ENCODE measurements at regions not wholly inside any gene's neighbourhood (a gene's known extent, or its start where the extent isn't known, plus 50 kb on each side); places are given as distances from the start of the nearest gene placed in this dataset.

- H3K27ac ChIP-seq (ENCODE audit: control insufficient read depth, insufficient read depth, low read length): no peak overlapping the region
- H3K9me3 ChIP-seq (ENCODE audit: control insufficient read depth, low read depth, low read length): peaks cover 10% of the 10 kb centered on the region
- no peak for DNase-seq (ENCODE audit: low read depth, low spot score)
- TF ChIP-seq EZH2 (IDR thresholded peaks at IDR 0.05; ENCODE audit: low read length) (no peak), CTCF (optimal IDR thresholded peaks at IDR 0.05 in 1 of 3, IDR thresholded peaks at IDR 0.05 in 1 of 3, conservative IDR thresholded peaks at IDR 0.05 in 1 of 3; ENCODE audit: extremely low read depth in 1 of 3, insufficient read depth in 2 of 3, low read length in 3 of 3) (no peak)
- no peak overlapping the region for H2AFZ ChIP-seq (ENCODE audit: control insufficient read depth, low read length)
- dilution Hi-C loops (cut with MboI; ENCODE audit: extremely low pct_ligation_motif_present, low sequenced_read_pairs): no loop called here
- no peak for FAIRE-seq
- no peaks in the 10 kb centered on the region for H3K4me1 ChIP-seq (ENCODE audit: control insufficient read depth, extremely low read depth, insufficient read depth, low read length)
- H3K79me2 ChIP-seq (ENCODE audit: control insufficient read depth, insufficient read depth, low read length): no peaks in the 10 kb centered on the region
- no peaks in the 10 kb centered on the region for H3K27me3 ChIP-seq (ENCODE audit: control insufficient read depth, extremely low read depth, insufficient read depth, low read length)
- no peak overlapping the region for H3K4me3 ChIP-seq (ENCODE audit: control insufficient read depth in 2 of 3, extremely low read depth in 1 of 3, insufficient read depth in 2 of 3, low read depth in 1 of 3, low read length in 3 of 3)
- no peak overlapping the region for H3K9ac ChIP-seq (ENCODE audit: control insufficient read depth, extremely low read depth, insufficient read depth, low read length)
- H4K20me1 ChIP-seq (ENCODE audit: control insufficient read depth, extremely low read depth, insufficient read depth, low read length): no peaks in the 10 kb centered on the region
- H3K4me2 ChIP-seq (ENCODE audit: control insufficient read depth, extremely low read depth, insufficient read depth, low read depth, low read length): no peak overlapping the region
- H3K36me3 ChIP-seq (ENCODE audit: control insufficient read depth in 2 of 2, extremely low read depth in 1 of 2, insufficient read depth in 2 of 2, low read length in 2 of 2): no peaks in the 10 kb centered on the region
- H3K9me1 ChIP-seq (ENCODE audit: control insufficient read depth, extremely low read depth, insufficient read depth, low read length): no peaks in the 10 kb centered on the region
Measured at GRCh38 chrX:81868979-81869378, 667.1 kb downstream of the SH3BGRL start.

- Histone ChIP-seq H3K79me2 (ENCODE audit: control insufficient read depth, insufficient read depth, low read length) (no peaks in the 10 kb centered on the region), H3K9ac (ENCODE audit: control insufficient read depth, extremely low read depth, insufficient read depth, low read length) (no peak overlapping the region), H3K27me3 (ENCODE audit: control insufficient read depth, extremely low read depth, insufficient read depth, low read length) (no peaks in the 10 kb centered on the region), H2AFZ (ENCODE audit: control insufficient read depth, low read length) (no peak overlapping the region), H3K9me3 (ENCODE audit: control insufficient read depth, low read depth, low read length) (peaks cover 17% of the 10 kb centered on the region), H3K4me2 (ENCODE audit: control insufficient read depth, extremely low read depth, insufficient read depth, low read depth, low read length) (no peak overlapping the region), H3K36me3 (ENCODE audit: control insufficient read depth in 2 of 2, extremely low read depth in 1 of 2, insufficient read depth in 2 of 2, low read length in 2 of 2) (no peaks in the 10 kb centered on the region), H3K27ac (ENCODE audit: control insufficient read depth, insufficient read depth, low read length) (no peak overlapping the region), H4K20me1 (ENCODE audit: control insufficient read depth, extremely low read depth, insufficient read depth, low read length) (no peaks in the 10 kb centered on the region), H3K4me3 (ENCODE audit: control insufficient read depth in 2 of 3, extremely low read depth in 1 of 3, insufficient read depth in 2 of 3, low read depth in 1 of 3, low read length in 3 of 3) (no peak overlapping the region), H3K9me1 (ENCODE audit: control insufficient read depth, extremely low read depth, insufficient read depth, low read length) (no peaks in the 10 kb centered on the region), H3K4me1 (ENCODE audit: control insufficient read depth, extremely low read depth, insufficient read depth, low read length) (no peaks in the 10 kb centered on the region)
- TF ChIP-seq EZH2 (IDR thresholded peaks at IDR 0.05; ENCODE audit: low read length) (no peak), CTCF (optimal IDR thresholded peaks at IDR 0.05 in 1 of 3, IDR thresholded peaks at IDR 0.05 in 1 of 3, conservative IDR thresholded peaks at IDR 0.05 in 1 of 3; ENCODE audit: extremely low read depth in 1 of 3, insufficient read depth in 2 of 3, low read length in 3 of 3) (no peak)
- no peak for DNase-seq (ENCODE audit: low read depth, low spot score)
- FAIRE-seq: no peak
- dilution Hi-C loops (cut with MboI; ENCODE audit: extremely low pct_ligation_motif_present, low sequenced_read_pairs): no loop called here
Measured at GRCh38 chrX:81874807-81875206, 672.9 kb downstream of the SH3BGRL start.
